GM12865 (cell line): ENCODE measurements at regions not wholly inside any gene's neighbourhood (a gene's known extent, or its start where the extent isn't known, plus 50 kb on each side); places are given as distances from the start of the nearest gene placed in this dataset.

ENCODE experiments used
- DNase-seq: peaks from one replicate; pipeline ENCODE4 v3.0.0; 2010; ENCODE audit warnings: low read depth
- H3K4me3 ChIP-seq: 2 replicates; pipeline ENCODE4 v1.5.1; 2011; ENCODE audit warnings: mild to moderate bottlenecking, low read depth, low read length, control low read depth
- TF ChIP-seq, protein P1 (sequence below): IDR thresholded peaks from 2 replicates; pipeline ENCODE4 v1.5.1; 2011; ENCODE audit warnings: low read length, control low read depth, low read depth, inconsistent platforms; ENCODE audit not compliant: insufficient read depth; ENCODE audit errors: missing control alignments

DNA sequence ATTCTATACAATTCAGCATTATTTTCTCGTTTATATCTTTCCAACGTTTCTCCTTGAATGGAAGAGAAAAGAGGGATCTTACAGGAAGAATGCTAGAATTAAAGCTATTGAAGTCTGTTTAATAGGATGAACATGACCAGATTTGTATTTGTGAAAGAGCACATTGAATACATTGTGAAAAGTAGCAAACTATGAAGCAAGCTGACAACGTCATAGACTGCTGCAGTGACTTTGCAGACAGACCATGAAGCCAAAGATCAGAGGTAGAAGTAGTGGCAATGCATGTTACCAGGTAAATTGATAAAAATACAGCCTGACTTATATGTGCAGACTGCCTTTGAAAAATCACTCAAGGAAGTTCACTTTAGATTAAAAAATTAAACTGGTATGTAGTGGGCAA lies 146.1 kb downstream of the RASSF9 start:
- TF ChIP-seq, protein P1, sequence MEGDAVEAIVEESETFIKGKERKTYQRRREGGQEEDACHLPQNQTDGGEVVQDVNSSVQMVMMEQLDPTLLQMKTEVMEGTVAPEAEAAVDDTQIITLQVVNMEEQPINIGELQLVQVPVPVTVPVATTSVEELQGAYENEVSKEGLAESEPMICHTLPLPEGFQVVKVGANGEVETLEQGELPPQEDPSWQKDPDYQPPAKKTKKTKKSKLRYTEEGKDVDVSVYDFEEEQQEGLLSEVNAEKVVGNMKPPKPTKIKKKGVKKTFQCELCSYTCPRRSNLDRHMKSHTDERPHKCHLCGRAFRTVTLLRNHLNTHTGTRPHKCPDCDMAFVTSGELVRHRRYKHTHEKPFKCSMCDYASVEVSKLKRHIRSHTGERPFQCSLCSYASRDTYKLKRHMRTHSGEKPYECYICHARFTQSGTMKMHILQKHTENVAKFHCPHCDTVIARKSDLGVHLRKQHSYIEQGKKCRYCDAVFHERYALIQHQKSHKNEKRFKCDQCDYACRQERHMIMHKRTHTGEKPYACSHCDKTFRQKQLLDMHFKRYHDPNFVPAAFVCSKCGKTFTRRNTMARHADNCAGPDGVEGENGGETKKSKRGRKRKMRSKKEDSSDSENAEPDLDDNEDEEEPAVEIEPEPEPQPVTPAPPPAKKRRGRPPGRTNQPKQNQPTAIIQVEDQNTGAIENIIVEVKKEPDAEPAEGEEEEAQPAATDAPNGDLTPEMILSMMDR, result no peak
- DNase-seq, result no peak
- H3K4me3 ChIP-seq, result no peak overlapping the region

DNA sequence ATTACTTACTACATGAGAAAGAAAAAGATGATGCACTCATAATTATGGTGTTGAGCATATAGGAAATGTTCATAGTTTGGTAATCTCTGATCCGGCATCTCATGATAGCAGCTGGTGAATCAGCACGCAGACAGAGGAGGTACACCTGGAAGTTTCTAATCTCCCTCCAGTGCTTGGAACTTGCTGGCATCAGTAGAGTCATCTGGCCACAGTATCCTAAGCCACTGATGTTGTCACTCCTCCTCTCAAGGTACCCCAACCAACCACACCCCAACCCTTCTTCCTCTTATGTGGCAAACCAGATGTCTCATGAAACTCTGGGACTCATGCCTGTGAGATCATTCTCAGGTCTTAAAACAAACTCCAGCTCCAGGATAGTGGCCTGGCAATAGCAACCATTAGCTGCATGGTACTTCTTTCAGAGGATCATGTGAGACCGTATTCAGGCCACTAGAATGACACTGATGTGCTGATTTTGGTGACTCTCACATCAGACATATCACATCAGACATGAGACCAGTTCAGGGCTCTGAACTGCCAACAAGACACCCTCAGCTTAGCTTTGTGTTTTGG lies 143.0 kb downstream of the RASSF9 start:
- TF ChIP-seq, protein P1, result no peak
- DNase-seq, result no peak
- no peak overlapping the region for H3K4me3 ChIP-seq

- no peak overlapping the region for H3K4me3 ChIP-seq
- no peak for DNase-seq
- TF ChIP-seq, protein P1, result no peak
Measured at GRCh38 chr12:85695097-85695715, 141.0 kb downstream of the RASSF9 start.

- no peak for DNase-seq
- TF ChIP-seq, protein P1, result no peak
- no peak overlapping the region for H3K4me3 ChIP-seq
Measured at GRCh38 chr12:85697003-85697402, 139.2 kb downstream of the RASSF9 start.

DNA sequence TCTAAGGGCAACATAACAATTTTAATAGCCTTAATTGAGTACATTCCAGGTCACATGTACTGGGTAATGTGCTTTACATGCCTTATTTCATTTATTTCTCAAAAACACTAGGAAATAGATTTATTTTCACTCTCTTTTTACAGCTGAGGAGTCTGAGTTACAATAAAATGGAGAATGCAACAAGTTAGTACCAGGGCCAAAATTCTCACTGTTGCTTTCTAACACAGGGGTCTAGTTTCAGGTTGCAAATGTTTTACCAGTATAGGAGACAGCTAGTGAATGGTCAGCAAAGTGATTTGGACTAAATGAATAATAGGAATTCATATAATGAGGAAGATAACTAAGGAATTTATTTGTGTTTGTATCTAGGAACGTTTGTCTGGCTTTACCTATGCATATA lies 137.3 kb downstream of the RASSF9 start:
- no peak for DNase-seq
- no peak overlapping the region for H3K4me3 ChIP-seq
- TF ChIP-seq, protein P1, result no peak

DNA sequence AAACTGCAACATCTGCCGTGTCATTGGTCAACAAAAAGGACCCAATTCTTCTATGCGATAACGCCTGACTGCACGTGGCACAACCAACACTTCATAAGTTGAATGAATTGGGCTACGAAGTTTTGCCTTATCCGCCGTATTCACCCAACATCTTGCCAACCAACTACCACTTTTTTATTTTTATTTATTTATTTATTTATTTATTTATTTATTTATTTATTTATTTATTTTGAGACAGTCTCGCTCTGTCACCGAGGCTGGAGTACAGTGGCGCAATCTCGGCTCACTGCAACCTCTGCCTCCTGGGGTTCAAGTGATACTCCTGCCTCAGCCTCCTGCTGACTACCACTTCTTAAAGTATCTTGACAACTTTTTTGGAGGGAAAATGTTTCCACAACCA lies 127.4 kb downstream of the RASSF9 start:
- TF ChIP-seq, protein P1, result no peak
- no peak for DNase-seq

GRCh38 chr12:85711735-85712390 lies 124.3 kb downstream of the RASSF9 start:
- no peak overlapping the region for H3K4me3 ChIP-seq
- DNase-seq, result no peak
- TF ChIP-seq, protein P1, result no peak

More for the DNA sequence above, 127.4 kb downstream of the RASSF9 start:
- H3K4me3 ChIP-seq, result no peak overlapping the region
